ENCODE measurements at regions not wholly inside any gene's neighbourhood (a gene's known extent, or its start where the extent isn't known, plus 50 kb on each side); places are given as distances from the start of the nearest gene placed in this dataset.

DNA sequence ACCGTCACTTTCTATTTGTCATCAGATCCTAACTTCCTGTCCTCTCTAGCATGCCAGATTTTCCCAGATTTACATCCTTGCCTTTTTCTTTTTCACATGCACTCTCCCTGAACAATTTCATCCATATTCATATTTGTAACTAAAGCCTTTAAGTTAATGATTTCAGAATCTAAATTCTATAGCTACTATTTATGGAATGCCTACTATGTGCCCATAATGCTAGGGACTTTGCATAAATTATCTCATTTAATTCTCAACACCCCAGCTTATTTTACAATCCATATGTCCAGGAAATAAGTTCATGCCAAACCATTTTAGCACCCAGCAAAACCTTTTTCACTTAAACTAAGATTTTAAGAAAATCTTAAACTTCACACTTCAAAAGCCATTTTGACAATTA lies 531.9 kb downstream of the NUP35 start (continued):
- TF ChIP-seq ZNF444 (CRISPR knock-in tag; IDR thresholded peaks at IDR 0.05) (no peak), KAT8 (IDR thresholded peaks at IDR 0.05; ENCODE audit: low read depth) (no peak), ZNF77 (CRISPR knock-in tag; IDR thresholded peaks at IDR 0.05) (no peak), NFE2 (IDR thresholded peaks at IDR 0.05; ENCODE audit: low read depth) (no peak), HDAC2 (IDR thresholded peaks at IDR 0.05) (no peak), FOXA3 (CRISPR knock-in tag; conservative IDR thresholded peaks at IDR 0.05 in 1 of 2, IDR thresholded peaks at IDR 0.05 in 1 of 2) (no peak), KLF16 (IDR thresholded peaks at IDR 0.05) (no peak), MAFG (tag; conservative IDR thresholded peaks at IDR 0.05) (no peak)
- TF ChIP-seq, protein P1, sequence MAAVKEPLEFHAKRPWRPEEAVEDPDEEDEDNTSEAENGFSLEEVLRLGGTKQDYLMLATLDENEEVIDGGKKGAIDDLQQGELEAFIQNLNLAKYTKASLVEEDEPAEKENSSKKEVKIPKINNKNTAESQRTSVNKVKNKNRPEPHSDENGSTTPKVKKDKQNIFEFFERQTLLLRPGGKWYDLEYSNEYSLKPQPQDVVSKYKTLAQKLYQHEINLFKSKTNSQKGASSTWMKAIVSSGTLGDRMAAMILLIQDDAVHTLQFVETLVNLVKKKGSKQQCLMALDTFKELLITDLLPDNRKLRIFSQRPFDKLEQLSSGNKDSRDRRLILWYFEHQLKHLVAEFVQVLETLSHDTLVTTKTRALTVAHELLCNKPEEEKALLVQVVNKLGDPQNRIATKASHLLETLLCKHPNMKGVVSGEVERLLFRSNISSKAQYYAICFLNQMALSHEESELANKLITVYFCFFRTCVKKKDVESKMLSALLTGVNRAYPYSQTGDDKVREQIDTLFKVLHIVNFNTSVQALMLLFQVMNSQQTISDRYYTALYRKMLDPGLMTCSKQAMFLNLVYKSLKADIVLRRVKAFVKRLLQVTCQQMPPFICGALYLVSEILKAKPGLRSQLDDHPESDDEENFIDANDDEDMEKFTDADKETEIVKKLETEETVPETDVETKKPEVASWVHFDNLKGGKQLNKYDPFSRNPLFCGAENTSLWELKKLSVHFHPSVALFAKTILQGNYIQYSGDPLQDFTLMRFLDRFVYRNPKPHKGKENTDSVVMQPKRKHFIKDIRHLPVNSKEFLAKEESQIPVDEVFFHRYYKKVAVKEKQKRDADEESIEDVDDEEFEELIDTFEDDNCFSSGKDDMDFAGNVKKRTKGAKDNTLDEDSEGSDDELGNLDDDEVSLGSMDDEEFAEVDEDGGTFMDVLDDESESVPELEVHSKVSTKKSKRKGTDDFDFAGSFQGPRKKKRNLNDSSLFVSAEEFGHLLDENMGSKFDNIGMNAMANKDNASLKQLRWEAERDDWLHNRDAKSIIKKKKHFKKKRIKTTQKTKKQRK (IDR thresholded peaks at IDR 0.05; ENCODE audit: borderline replicate concordance, low read depth, low read length) = no peak
- TF ChIP-seq, protein P2, sequence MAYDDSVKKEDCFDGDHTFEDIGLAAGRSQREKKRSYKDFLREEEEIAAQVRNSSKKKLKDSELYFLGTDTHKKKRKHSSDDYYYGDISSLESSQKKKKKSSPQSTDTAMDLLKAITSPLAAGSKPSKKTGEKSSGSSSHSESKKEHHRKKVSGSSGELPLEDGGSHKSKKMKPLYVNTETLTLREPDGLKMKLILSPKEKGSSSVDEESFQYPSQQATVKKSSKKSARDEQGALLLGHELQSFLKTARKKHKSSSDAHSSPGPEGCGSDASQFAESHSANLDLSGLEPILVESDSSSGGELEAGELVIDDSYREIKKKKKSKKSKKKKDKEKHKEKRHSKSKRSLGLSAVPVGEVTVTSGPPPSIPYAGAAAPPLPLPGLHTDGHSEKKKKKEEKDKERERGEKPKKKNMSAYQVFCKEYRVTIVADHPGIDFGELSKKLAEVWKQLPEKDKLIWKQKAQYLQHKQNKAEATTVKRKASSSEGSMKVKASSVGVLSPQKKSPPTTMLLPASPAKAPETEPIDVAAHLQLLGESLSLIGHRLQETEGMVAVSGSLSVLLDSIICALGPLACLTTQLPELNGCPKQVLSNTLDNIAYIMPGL (CRISPR knock-in tag; IDR thresholded peaks at IDR 0.05) = no peak
- TF ChIP-seq, protein P3, sequence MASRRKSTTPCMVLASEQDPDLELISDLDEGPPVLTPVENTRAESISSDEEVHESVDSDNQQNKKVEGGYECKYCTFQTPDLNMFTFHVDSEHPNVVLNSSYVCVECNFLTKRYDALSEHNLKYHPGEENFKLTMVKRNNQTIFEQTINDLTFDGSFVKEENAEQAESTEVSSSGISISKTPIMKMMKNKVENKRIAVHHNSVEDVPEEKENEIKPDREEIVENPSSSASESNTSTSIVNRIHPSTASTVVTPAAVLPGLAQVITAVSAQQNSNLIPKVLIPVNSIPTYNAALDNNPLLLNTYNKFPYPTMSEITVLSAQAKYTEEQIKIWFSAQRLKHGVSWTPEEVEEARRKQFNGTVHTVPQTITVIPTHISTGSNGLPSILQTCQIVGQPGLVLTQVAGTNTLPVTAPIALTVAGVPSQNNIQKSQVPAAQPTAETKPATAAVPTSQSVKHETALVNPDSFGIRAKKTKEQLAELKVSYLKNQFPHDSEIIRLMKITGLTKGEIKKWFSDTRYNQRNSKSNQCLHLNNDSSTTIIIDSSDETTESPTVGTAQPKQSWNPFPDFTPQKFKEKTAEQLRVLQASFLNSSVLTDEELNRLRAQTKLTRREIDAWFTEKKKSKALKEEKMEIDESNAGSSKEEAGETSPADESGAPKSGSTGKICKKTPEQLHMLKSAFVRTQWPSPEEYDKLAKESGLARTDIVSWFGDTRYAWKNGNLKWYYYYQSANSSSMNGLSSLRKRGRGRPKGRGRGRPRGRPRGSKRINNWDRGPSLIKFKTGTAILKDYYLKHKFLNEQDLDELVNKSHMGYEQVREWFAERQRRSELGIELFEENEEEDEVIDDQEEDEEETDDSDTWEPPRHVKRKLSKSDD (conservative IDR thresholded peaks at IDR 0.05; ENCODE audit: low read length) = no peak
- TF ChIP-seq, protein P4, sequence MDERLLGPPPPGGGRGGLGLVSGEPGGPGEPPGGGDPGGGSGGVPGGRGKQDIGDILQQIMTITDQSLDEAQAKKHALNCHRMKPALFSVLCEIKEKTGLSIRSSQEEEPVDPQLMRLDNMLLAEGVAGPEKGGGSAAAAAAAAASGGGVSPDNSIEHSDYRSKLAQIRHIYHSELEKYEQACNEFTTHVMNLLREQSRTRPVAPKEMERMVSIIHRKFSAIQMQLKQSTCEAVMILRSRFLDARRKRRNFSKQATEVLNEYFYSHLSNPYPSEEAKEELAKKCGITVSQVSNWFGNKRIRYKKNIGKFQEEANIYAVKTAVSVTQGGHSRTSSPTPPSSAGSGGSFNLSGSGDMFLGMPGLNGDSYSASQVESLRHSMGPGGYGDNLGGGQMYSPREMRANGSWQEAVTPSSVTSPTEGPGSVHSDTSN (CRISPR knock-in tag; IDR thresholded peaks at IDR 0.05; ENCODE audit: low read depth) = no peak
- TF ChIP-seq, protein P4 (tag; conservative IDR thresholded peaks at IDR 0.05; ENCODE audit: low read depth) = no peak
